GM12878 (cell line): ENCODE measurements at regions not wholly inside any gene's neighbourhood (a gene's known extent, or its start where the extent isn't known, plus 50 kb on each side); places are given as distances from the start of the nearest gene placed in this dataset.

ENCODE experiments used
- ATAC-seq: fragments of 200-7000 bp; cut with Tn5 transposase; 3 replicates; pipeline ENCODE4 v1.9.1; 2020; ENCODE audit warnings: mild to moderate bottlenecking, moderate library complexity
- BruUV-seq: library from RNA; stranded (reverse); fragments of 400-500 nt; replicated peaks from 2 replicates; lab custom pipeline; 2021; lab: Mats Ljungman, UMichigan
- CTCF ChIA-PET: fragments of 300-600 bp; sonication (Branson Sonifier 250); formaldehyde crosslinking; extraction: SDS; loops from one replicate; lab custom pipeline; 2021; ENCODE audit warnings: inconsistent platforms; lab: Yijun Ruan, JAX
- POLR2A ChIA-PET: fragments of 350-600 bp; formaldehyde crosslinking; extraction: SDS; loops from one replicate; lab custom pipeline; 2021; ENCODE audit warnings: inconsistent platforms; lab: Charles Lee
- RAD21 ChIA-PET: fragments of 300-600 bp; sonication (Branson Sonifier 250); formaldehyde crosslinking; loops from one replicate; lab custom pipeline; 2023; ENCODE audit warnings: antibody characterized with exemption; ENCODE audit not compliant: unreplicated experiment; lab: Charles Lee
- SMC1A ChIA-PET: fragments of 300-600 bp; sonication (Branson Sonifier 250); formaldehyde crosslinking; loops from one replicate; lab custom pipeline; 2023; ENCODE audit not compliant: unreplicated experiment, uncharacterized antibody; lab: Charles Lee
- DNase-seq: peaks from one replicate; pipeline ENCODE4 v3.0.0-alpha.2; 2011; ENCODE audit warnings: low read depth, low spot score
- FAIRE-seq: peaks from 3 replicates; lab custom pipeline; 2011; peaks lifted over from hg19 to GRCh38; lab: Jason Lieb, UNC
- H2AFZ ChIP-seq: 2 replicates; pipeline ENCODE4 v1.6.0; 2011; ENCODE audit warnings: low read depth, low read length, control low read depth; ENCODE audit not compliant: control insufficient read depth
- H3K27ac ChIP-seq: 2 replicates; pipeline ENCODE4 v1.5.1; 2011; ENCODE audit warnings: control low read depth; ENCODE audit not compliant: control insufficient read depth, insufficient read depth
- H3K27me3 ChIP-seq, 2 experiments: replicated peaks in 1 of 2; 2 replicates each; pipeline versions ENCODE4 v1.6.0 to v1.6.1; 2011; ENCODE audit warnings: low read length in 1 of 2; ENCODE audit not compliant: control insufficient read depth in 2 of 2, insufficient read depth in 2 of 2
- H3K36me3 ChIP-seq, 2 experiments: 2 replicates each; pipeline ENCODE4 v1.5.1; 2011; ENCODE audit warnings: low read length in 1 of 2; ENCODE audit not compliant: control insufficient read depth in 2 of 2, insufficient read depth in 2 of 2
- H3K4me1 ChIP-seq: 2 replicates; pipeline ENCODE4 v1.6.1; 2011; ENCODE audit warnings: mild to moderate bottlenecking, low read length, moderate library complexity, mixed read lengths; ENCODE audit not compliant: control insufficient read depth, insufficient read depth
- H3K4me2 ChIP-seq: 2 replicates; pipeline ENCODE4 v1.6.0; 2011; ENCODE audit warnings: control low read depth; ENCODE audit not compliant: control insufficient read depth, insufficient read depth
- H3K4me3 ChIP-seq: fragments of 200-600 bp; sonication (generic); 2 replicates; pipeline ENCODE4 v1.5.1; 2016
- H3K79me2 ChIP-seq: 2 replicates; pipeline ENCODE4 v1.6.0; 2011; ENCODE audit warnings: low read length; ENCODE audit not compliant: control insufficient read depth, insufficient read depth
- H3K9ac ChIP-seq: 2 replicates; pipeline ENCODE4 v1.8.0; 2011; ENCODE audit warnings: low read length, control low read depth, mixed read lengths; ENCODE audit not compliant: control insufficient read depth, insufficient read depth
- H3K9me3 ChIP-seq: replicated peaks from 3 replicates; pipeline ENCODE4 v1.5.1; 2011; ENCODE audit warnings: mild to moderate bottlenecking, low read length; ENCODE audit not compliant: control insufficient read depth, insufficient read depth
- H4K20me1 ChIP-seq: 2 replicates; pipeline ENCODE4 v1.6.0; 2011; ENCODE audit not compliant: control insufficient read depth, insufficient read depth
- BACH1 ChIP-seq: fragments of 450-650 bp; IDR thresholded peaks from 2 replicates; pipeline ENCODE4 v1.6.1; 2017; ENCODE audit warnings: mild to moderate bottlenecking, borderline replicate concordance
- BHLHE40 ChIP-seq, 2 experiments: fragments of 450-650 bp in 1 of 2; IDR thresholded peaks; 2 replicates each; pipeline ENCODE4 v1.6.1; 2011 to 2017; ENCODE audit warnings: low read depth in 2 of 2, borderline replicate concordance in 1 of 2, improper control_type of control experiment in 1 of 2, low read length in 1 of 2, mild to moderate bottlenecking in 1 of 2
- DPF2 ChIP-seq: fragments of 450-650 bp; IDR thresholded peaks from 2 replicates; pipeline ENCODE4 v1.6.1; 2017; ENCODE audit warnings: mild to moderate bottlenecking
- GATAD2B ChIP-seq: fragments of 450-650 bp; conservative IDR thresholded peaks from 2 replicates; pipeline ENCODE4 v1.6.1; 2017; ENCODE audit warnings: low read depth, mild to moderate bottlenecking, moderate library complexity
- MEF2B ChIP-seq: fragments of 450-650 bp; IDR thresholded peaks from 2 replicates; pipeline ENCODE4 v1.6.1; 2018; ENCODE audit warnings: mild to moderate bottlenecking, moderate library complexity; ENCODE audit not compliant: partially characterized antibody, poor library complexity, severe bottlenecking
- MXI1 ChIP-seq: fragments of 150-350 bp; IDR thresholded peaks from 2 replicates; pipeline ENCODE4 v1.6.1; 2011; ENCODE audit warnings: low read depth, mild to moderate bottlenecking, inconsistent platforms, low read length, improper control_type of control experiment
- NR2F1 ChIP-seq: fragments of 450-650 bp; conservative IDR thresholded peaks from 2 replicates; pipeline ENCODE4 v1.6.1; 2017; ENCODE audit warnings: mild to moderate bottlenecking
- SMAD1 ChIP-seq: fragments of 450-650 bp; IDR thresholded peaks from 2 replicates; pipeline ENCODE4 v1.6.1; 2018; ENCODE audit warnings: mild to moderate bottlenecking, low read depth; ENCODE audit not compliant: partially characterized antibody
- WGBS: methylation state at CpG from one replicate; pipeline ENCODE4 v1.1.6; 2016; ENCODE audit warnings: low lambda C conversion rate; ENCODE audit not compliant: insufficient replicate concordance, insufficient coverage; ENCODE audit errors: missing lambda C conversion rate; 5-methylcytosine and 5-hydroxymethylcytosine counted together
- in situ Hi-C: fragments of 300-500 bp; cut with MboI; formaldehyde crosslinking; loops from 9 replicates; pipeline ENCODE4 v1.14.3; 2018; ENCODE audit warnings: mixed read lengths
- intact Hi-C: fragments of 100-400 bp; cut with micrococcal nuclease; formaldehyde crosslinking; loops from one replicate; pipeline ENCODE4 v1.14.2; 2022; ENCODE audit not compliant: unreplicated experiment
- TF ChIP-seq, protein P1 (sequence below): IDR thresholded peaks from 2 replicates; pipeline ENCODE4 v1.6.1; 2012; ENCODE audit warnings: low read depth, low read length, improper control_type of control experiment
- TF ChIP-seq, protein P2 (sequence below): IDR thresholded peaks from 2 replicates; pipeline ENCODE4 v1.6.1; 2011; ENCODE audit warnings: borderline replicate concordance, low read depth, mild to moderate bottlenecking, moderate library complexity, mixed read lengths, low read length; ENCODE audit not compliant: insufficient read depth; ENCODE audit errors: extremely low read length
- TF ChIP-seq, protein P3 (sequence below): fragments of 450-650 bp; IDR thresholded peaks from 2 replicates; pipeline ENCODE4 v1.6.1; 2016; ENCODE audit warnings: mild to moderate bottlenecking, moderate library complexity, borderline replicate concordance

DNA sequence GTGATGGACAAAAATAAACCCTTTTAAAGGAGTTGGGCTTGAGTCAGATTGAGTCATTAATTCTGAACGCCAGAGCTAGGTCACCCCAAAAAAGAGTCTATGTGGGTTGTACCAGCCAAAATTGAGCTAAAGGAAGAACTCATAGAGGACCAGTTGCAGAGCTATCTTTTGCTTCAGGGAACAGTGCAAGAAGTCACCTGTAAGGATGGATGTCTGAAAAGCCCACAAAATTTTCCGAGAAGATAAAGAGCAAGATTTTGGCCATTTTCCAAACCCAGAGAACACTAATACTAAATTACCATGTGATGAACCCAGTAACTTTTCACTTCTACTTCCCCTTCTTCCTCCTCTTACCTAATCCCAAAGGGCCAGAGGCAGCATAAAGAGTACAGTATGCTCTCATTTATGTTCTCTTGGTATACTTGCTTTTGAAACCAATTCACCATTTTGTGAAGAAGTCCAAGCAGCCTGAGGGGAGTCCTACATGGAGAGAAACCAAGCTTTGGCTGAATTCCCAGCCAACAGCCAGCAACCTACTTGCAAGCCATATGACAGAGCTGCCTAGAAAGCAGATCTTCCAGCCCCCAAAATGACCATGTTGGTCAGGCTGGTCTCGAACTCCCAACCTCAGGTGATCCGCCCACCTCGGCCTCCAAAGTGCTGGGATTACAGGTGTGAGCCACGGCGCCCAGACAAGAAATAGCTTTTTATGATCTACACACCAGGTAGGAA, 551.7 kb downstream of the SATB2 start:
- CTCF ChIA-PET, result interaction anchor here (0.6 to 1.7 kb wide), 5 partner anchors 15 to 248 kb away, joined by 3 to 5 read pairs (median 4); no protein-coding TSS in a partner anchor
- POLR2A ChIA-PET, result interaction anchor here (0.7 to 2.2 kb wide), 3 partner anchors 21 to 132 kb away, joined by 3 to 6 read pairs (median 3); no protein-coding TSS in a partner anchor
- ATAC-seq (peak; percentile 91), DNase-seq (peak; percentile 45), FAIRE-seq (no peak)
- Histone ChIP-seq H3K27me3 (no peaks in the 10 kb centered on the region), H3K79me2 (no peaks in the 10 kb centered on the region), H3K27ac (no peak overlapping the region), H3K9ac (no peak overlapping the region), H3K4me3 (no peak overlapping the region), H3K36me3 (no peaks in the 10 kb centered on the region), H3K9me3 (no peaks in the 10 kb centered on the region; the same call in 2 of the 3 replicates), H4K20me1 (no peaks in the 10 kb centered on the region), H3K4me2 (peak overlapping the region; percentile 33; the same call in 1 of the 2 replicates), H2AFZ (no peak overlapping the region; the same call in 1 of the 2 replicates), H3K4me1 (peaks cover 9% of the 10 kb centered on the region)
- SMC1A ChIA-PET, result interaction anchor here (0.7 to 8.0 kb wide), 18 partner anchors 8 to 352 kb away, joined by 3 to 69 read pairs (median 4); no protein-coding TSS in a partner anchor
- in situ Hi-C loops, result no loop called here
- no TSS peak for BruUV-seq
- intact Hi-C loops, result no loop called here
- RAD21 ChIA-PET, result interaction anchor here (0.7 to 2.1 kb wide), 19 partner anchors 8 to 534 kb away, joined by 3 to 11 read pairs (median 3); no protein-coding TSS in a partner anchor
- WGBS, result 24% methylated on average over 7 of the region's 7 CpGs
- TF ChIP-seq SMAD1 (peak; percentile 88), BHLHE40 (IDR thresholded peaks at IDR 0.05; ENCODE audit: borderline replicate concordance in 1 of 2, low read depth in 2 of 2, low read length in 1 of 2) (peak; percentile 19 to 55; a peak in 3 of 4 replicates), DPF2 (peak; percentile 63; the same call in 1 of the 2 replicates), MEF2B (peak; percentile 87), GATAD2B (0 out of 2 replicates have a peak, but pooled peaks have one; percentile 57), BACH1 (peak; percentile 47; the same call in 1 of the 2 replicates), NR2F1 (0 out of 2 replicates have a peak, but pooled peaks have one; percentile 53), MXI1 (peak; percentile 15; the same call in 1 of the 2 replicates)
- TF ChIP-seq, protein P1, sequence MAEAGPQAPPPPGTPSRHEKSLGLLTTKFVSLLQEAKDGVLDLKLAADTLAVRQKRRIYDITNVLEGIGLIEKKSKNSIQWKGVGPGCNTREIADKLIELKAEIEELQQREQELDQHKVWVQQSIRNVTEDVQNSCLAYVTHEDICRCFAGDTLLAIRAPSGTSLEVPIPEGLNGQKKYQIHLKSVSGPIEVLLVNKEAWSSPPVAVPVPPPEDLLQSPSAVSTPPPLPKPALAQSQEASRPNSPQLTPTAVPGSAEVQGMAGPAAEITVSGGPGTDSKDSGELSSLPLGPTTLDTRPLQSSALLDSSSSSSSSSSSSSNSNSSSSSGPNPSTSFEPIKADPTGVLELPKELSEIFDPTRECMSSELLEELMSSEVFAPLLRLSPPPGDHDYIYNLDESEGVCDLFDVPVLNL, result no peak
- TF ChIP-seq, protein P2, sequence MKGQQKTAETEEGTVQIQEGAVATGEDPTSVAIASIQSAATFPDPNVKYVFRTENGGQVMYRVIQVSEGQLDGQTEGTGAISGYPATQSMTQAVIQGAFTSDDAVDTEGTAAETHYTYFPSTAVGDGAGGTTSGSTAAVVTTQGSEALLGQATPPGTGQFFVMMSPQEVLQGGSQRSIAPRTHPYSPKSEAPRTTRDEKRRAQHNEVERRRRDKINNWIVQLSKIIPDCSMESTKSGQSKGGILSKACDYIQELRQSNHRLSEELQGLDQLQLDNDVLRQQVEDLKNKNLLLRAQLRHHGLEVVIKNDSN, result no peak
- TF ChIP-seq, protein P3, sequence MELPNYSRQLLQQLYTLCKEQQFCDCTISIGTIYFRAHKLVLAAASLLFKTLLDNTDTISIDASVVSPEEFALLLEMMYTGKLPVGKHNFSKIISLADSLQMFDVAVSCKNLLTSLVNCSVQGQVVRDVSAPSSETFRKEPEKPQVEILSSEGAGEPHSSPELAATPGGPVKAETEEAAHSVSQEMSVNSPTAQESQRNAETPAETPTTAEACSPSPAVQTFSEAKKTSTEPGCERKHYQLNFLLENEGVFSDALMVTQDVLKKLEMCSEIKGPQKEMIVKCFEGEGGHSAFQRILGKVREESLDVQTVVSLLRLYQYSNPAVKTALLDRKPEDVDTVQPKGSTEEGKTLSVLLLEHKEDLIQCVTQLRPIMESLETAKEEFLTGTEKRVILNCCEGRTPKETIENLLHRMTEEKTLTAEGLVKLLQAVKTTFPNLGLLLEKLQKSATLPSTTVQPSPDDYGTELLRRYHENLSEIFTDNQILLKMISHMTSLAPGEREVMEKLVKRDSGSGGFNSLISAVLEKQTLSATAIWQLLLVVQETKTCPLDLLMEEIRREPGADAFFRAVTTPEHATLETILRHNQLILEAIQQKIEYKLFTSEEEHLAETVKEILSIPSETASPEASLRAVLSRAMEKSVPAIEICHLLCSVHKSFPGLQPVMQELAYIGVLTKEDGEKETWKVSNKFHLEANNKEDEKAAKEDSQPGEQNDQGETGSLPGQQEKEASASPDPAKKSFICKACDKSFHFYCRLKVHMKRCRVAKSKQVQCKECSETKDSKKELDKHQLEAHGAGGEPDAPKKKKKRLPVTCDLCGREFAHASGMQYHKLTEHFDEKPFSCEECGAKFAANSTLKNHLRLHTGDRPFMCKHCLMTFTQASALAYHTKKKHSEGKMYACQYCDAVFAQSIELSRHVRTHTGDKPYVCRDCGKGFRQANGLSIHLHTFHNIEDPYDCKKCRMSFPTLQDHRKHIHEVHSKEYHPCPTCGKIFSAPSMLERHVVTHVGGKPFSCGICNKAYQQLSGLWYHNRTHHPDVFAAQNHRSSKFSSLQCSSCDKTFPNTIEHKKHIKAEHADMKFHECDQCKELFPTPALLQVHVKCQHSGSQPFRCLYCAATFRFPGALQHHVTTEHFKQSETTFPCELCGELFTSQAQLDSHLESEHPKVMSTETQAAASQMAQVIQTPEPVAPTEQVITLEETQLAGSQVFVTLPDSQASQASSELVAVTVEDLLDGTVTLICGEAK, result no peak
